ENCODE measurements at regions not wholly inside any gene's neighbourhood (a gene's known extent, or its start where the extent isn't known, plus 50 kb on each side); places are given as distances from the start of the nearest gene placed in this dataset.

GRCh38 chr15:97078591-97078990, 748.1 kb downstream of the NR2F2 start:
- no peak for TF ChIP-seq SUZ12 (IDR thresholded peaks at IDR 0.05)
- no peak for TF ChIP-seq TARDBP (IDR thresholded peaks at IDR 0.05)
- no peak for TF ChIP-seq ARNT (IDR thresholded peaks at IDR 0.05)
- TF ChIP-seq SP1 (IDR thresholded peaks at IDR 0.05) = no peak

All from HEK293T (cell line).